ENCODE measurements at regions not wholly inside any gene's neighbourhood (a gene's known extent, or its start where the extent isn't known, plus 50 kb on each side); places are given as distances from the start of the nearest gene placed in this dataset.

DNA sequence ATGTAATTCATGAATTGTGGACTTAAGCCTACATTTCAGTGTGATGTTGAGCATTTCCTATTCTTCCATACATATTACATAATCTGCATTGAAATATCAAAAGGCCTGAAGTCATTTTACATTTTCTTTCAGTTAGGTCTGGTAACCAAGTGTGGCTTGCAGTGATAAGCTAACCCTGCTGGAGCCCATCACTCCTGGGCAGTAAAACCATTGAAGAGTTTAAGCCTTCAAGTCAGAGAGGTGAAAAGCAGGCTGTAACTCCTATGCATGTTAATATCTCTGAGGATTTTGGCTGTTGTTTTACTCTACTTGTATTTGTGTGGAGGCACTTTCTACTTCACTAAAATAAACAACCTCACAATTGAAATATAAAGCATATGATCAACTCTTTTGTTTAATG is 248.8 kb downstream of the SLITRK5 start:
- TF ChIP-seq, protein P1, sequence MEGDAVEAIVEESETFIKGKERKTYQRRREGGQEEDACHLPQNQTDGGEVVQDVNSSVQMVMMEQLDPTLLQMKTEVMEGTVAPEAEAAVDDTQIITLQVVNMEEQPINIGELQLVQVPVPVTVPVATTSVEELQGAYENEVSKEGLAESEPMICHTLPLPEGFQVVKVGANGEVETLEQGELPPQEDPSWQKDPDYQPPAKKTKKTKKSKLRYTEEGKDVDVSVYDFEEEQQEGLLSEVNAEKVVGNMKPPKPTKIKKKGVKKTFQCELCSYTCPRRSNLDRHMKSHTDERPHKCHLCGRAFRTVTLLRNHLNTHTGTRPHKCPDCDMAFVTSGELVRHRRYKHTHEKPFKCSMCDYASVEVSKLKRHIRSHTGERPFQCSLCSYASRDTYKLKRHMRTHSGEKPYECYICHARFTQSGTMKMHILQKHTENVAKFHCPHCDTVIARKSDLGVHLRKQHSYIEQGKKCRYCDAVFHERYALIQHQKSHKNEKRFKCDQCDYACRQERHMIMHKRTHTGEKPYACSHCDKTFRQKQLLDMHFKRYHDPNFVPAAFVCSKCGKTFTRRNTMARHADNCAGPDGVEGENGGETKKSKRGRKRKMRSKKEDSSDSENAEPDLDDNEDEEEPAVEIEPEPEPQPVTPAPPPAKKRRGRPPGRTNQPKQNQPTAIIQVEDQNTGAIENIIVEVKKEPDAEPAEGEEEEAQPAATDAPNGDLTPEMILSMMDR (IDR thresholded peaks at IDR 0.05; ENCODE audit: insufficient read depth, low read length): no peak
- no peak for DNase-seq (ENCODE audit: low read depth)
- no peak overlapping the region for H3K4me3 ChIP-seq (ENCODE audit: low read depth, low read length)

GRCh38 chr13:87923753-87924152 is 252.6 kb downstream of the SLITRK5 start:
- TF ChIP-seq, protein P1 (IDR thresholded peaks at IDR 0.05; ENCODE audit: insufficient read depth, low read length): no peak
- no peak for DNase-seq (ENCODE audit: low read depth)
- no peak overlapping the region for H3K4me3 ChIP-seq (ENCODE audit: low read depth, low read length)

DNA sequence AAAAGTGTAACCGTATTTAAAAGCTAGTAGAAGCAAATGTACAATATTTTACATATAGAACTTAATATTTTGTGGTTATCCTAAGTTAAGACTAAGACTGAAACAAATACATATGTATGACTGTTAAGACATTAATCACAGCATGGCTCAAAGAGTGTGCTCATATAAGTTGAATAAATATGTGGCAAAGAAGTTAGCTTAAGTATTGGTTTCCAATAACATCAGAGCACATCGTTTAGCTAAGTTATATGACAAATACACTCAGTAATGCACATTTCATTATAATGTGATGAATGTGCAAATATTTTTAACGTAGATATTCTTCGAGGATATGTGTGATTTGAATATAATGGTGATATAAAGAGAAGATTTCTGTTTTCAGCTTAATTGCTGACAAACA is 253.8 kb downstream of the SLITRK5 start:
- no peak for DNase-seq (ENCODE audit: low read depth)
- TF ChIP-seq, protein P1 (IDR thresholded peaks at IDR 0.05; ENCODE audit: insufficient read depth, low read length): no peak

GRCh38 chr13:87940776-87941175 is 269.6 kb downstream of the SLITRK5 start:
- no peak overlapping the region for H3K4me3 ChIP-seq (ENCODE audit: low read depth, low read length)
- no peak for DNase-seq (ENCODE audit: low read depth)
- TF ChIP-seq, protein P1 (IDR thresholded peaks at IDR 0.05; ENCODE audit: insufficient read depth, low read length): no peak

More for the DNA sequence above, 253.8 kb downstream of the SLITRK5 start:
- no peak overlapping the region for H3K4me3 ChIP-seq (ENCODE audit: low read depth, low read length)

- no peak overlapping the region for H3K4me3 ChIP-seq (ENCODE audit: low read depth, low read length)
- DNase-seq (ENCODE audit: low read depth): no peak
- TF ChIP-seq, protein P1 (IDR thresholded peaks at IDR 0.05; ENCODE audit: insufficient read depth, low read length): no peak
These were observed 270.1 kb downstream of the SLITRK5 start for GRCh38 chr13:87941226-87941625.

GRCh38 chr13:87942205-87942604 is 271.0 kb downstream of the SLITRK5 start:
- no peak overlapping the region for H3K4me3 ChIP-seq (ENCODE audit: low read depth, low read length)
- no peak for DNase-seq (ENCODE audit: low read depth)
- TF ChIP-seq, protein P1 (IDR thresholded peaks at IDR 0.05; ENCODE audit: insufficient read depth, low read length): no peak

- TF ChIP-seq, protein P1 (IDR thresholded peaks at IDR 0.05; ENCODE audit: insufficient read depth, low read length): no peak
- no peak for DNase-seq (ENCODE audit: low read depth)
- H3K4me3 ChIP-seq (ENCODE audit: low read depth, low read length): no peak overlapping the region
These were observed 272.9 kb downstream of the SLITRK5 start for GRCh38 chr13:87944038-87944437.
